Stimulated activated CD8-positive, alpha-beta memory T cell treated with anti-CD3 and anti-CD28 coated beads, Interleukin-2, amount 100 ng/mL, for 1 hour (primary cell): ENCODE measurements at regions not wholly inside any gene's neighbourhood (a gene's known extent, or its start where the extent isn't known, plus 50 kb on each side); places are given as distances from the start of the nearest gene placed in this dataset.
"Not testable (repeated sequence)": the region's sequence is repeated elsewhere in the genome, so short reads cannot be mapped to it uniquely, and the experiment has no call there.

Source experiments
- DNase-seq, 2 donors: peaks; one replicate each; pipeline ENCODE4 v3.0.0-alpha.2; 2020; ENCODE audit warnings: low read depth in 2 of 2

GRCh38 chr1:58932859-58933598 lies 149.2 kb upstream of the JUN start:
- DNase-seq: no peak

- DNase-seq: no peak
Observed at GRCh38 chr1:58933599-58933926, 149.7 kb upstream of the JUN start.

GRCh38 chr1:58934706-58935105 lies 150.9 kb upstream of the JUN start:
- no peak for DNase-seq

- no peak for DNase-seq
Observed at GRCh38 chr1:58936973-58937372, 153.1 kb upstream of the JUN start.

- DNase-seq: no peak
Observed at GRCh38 chr1:58939146-58939545, 155.3 kb upstream of the JUN start.

- DNase-seq: no peak
Observed at GRCh38 chr1:58939666-58940370, 156.0 kb upstream of the JUN start.

- DNase-seq: no peak
Observed at GRCh38 chr1:58941471-58942289, 157.8 kb upstream of the JUN start.

GRCh38 chr1:58942759-58943191 lies 158.9 kb upstream of the JUN start:
- no peak for DNase-seq

GRCh38 chr1:58943776-58944175 lies 159.9 kb upstream of the JUN start:
- DNase-seq: no peak

- no peak for DNase-seq
Observed at GRCh38 chr1:58944439-58944838, 160.6 kb upstream of the JUN start.

- DNase-seq: no peak
Observed at GRCh38 chr1:58946390-58946789, 162.5 kb upstream of the JUN start.

GRCh38 chr1:58948671-58949070 lies 164.8 kb upstream of the JUN start:
- DNase-seq: no peak

- DNase-seq: no peak
Observed at GRCh38 chr1:58949551-58950220, 165.8 kb upstream of the JUN start.

- DNase-seq: no peak
Observed at GRCh38 chr1:58950897-58951296, 167.1 kb upstream of the JUN start.

GRCh38 chr1:58953951-58954350 lies 170.1 kb upstream of the JUN start:
- not testable (repeated sequence) for DNase-seq

- DNase-seq: not testable (repeated sequence)
Observed at GRCh38 chr1:58963287-58963686, 179.4 kb upstream of the JUN start.

GRCh38 chr1:58964428-58964827 lies 180.6 kb upstream of the JUN start:
- DNase-seq: no peak

- no peak for DNase-seq
Observed at GRCh38 chr1:58964880-58965279, 181.0 kb upstream of the JUN start.

- no peak for DNase-seq
Observed at GRCh38 chr1:58966103-58966916, 182.5 kb upstream of the JUN start.

- no peak for DNase-seq
Observed at GRCh38 chr1:58966917-58967740, 183.3 kb upstream of the JUN start.
